NB4 (cell line): ENCODE measurements at regions not wholly inside any gene's neighbourhood (a gene's known extent, or its start where the extent isn't known, plus 50 kb on each side); places are given as distances from the start of the nearest gene placed in this dataset.
"Not testable (repeated sequence)": the region's sequence is repeated elsewhere in the genome, so short reads cannot be mapped to it uniquely, and the experiment has no call there.

Experiments
- CTCF ChIP-seq: IDR thresholded peaks from one replicate; pipeline ENCODE4 v1.5.1; 2012; ENCODE audit warnings: low read depth, low read length
- MAX ChIP-seq: IDR thresholded peaks from 2 replicates; pipeline ENCODE4 v1.6.1; 2011; ENCODE audit warnings: low read depth, low read length

- not testable (repeated sequence) for TF ChIP-seq CTCF, MAX
Measured at GRCh38 chr12:87194389-87194788, 834.8 kb downstream of the C12orf50 start.
